ENCODE measurements at regions not wholly inside any gene's neighbourhood (a gene's known extent, or its start where the extent isn't known, plus 50 kb on each side); places are given as distances from the start of the nearest gene placed in this dataset.

GRCh38 chr5:110225949-110226348 lies 500.5 kb downstream of the TMEM232 start:
- no peak for DNase-seq
- no peaks in the 10 kb centered on the region for H3K36me3 ChIP-seq
- peaks cover 0 to 1% (median 0%) of the 10 kb centered on the region in 4 donors for H3K9me3 ChIP-seq
- H3K4me3 ChIP-seq = no peak overlapping the region
- H3K27ac ChIP-seq = no peak overlapping the region
- no peak for ATAC-seq
- 92% methylated on average over 1 of the region's 1 CpG for WGBS (ENCODE audit: insufficient coverage, low coverage, low lambda C conversion rate, missing lambda C conversion rate)
- no peaks in the 10 kb centered on the region for H3K27me3 ChIP-seq
- H3K4me1 ChIP-seq = no peaks in the 10 kb centered on the region
- no peak for TF ChIP-seq POLR2A (IDR thresholded peaks at IDR 0.05)
- intact Hi-C loops (cut with DNase I) = no loop called here

GRCh38 chr5:110239786-110240185 lies 486.7 kb downstream of the TMEM232 start:
- no peak for DNase-seq
- Histone ChIP-seq H3K27ac (no peak overlapping the region), H3K27me3 (no peaks in the 10 kb centered on the region), H3K9me3 (no peaks in the 10 kb centered on the region), H3K36me3 (no peaks in the 10 kb centered on the region), H3K4me1 (no peaks in the 10 kb centered on the region), H3K4me3 (no peak overlapping the region)
- no peak for TF ChIP-seq POLR2A (IDR thresholded peaks at IDR 0.05)
- no peak for TF ChIP-seq CTCF (IDR thresholded peaks at IDR 0.05)
- 61% methylated on average over 2 of the region's 2 CpGs for WGBS (ENCODE audit: insufficient coverage, low coverage, low lambda C conversion rate, missing lambda C conversion rate)
- no peak for ATAC-seq
- intact Hi-C loops (cut with DNase I) = no loop called here

GRCh38 chr5:110242950-110243349 lies 483.5 kb downstream of the TMEM232 start:
- TF ChIP-seq POLR2A (IDR thresholded peaks at IDR 0.05) (no peak), CTCF (IDR thresholded peaks at IDR 0.05) (no peak)
- ATAC-seq = no peak
- H3K4me3 ChIP-seq = no peak overlapping the region
- H3K36me3 ChIP-seq = no peaks in the 10 kb centered on the region
- no peaks in the 10 kb centered on the region for H3K9me3 ChIP-seq
- no peaks in the 10 kb centered on the region for H3K4me1 ChIP-seq
- DNase-seq = no peak
- H3K27me3 ChIP-seq = no peaks in the 10 kb centered on the region
- no peak overlapping the region for H3K27ac ChIP-seq
- intact Hi-C loops (cut with DNase I) = no loop called here
- WGBS (ENCODE audit: insufficient coverage, low coverage, low lambda C conversion rate, missing lambda C conversion rate) = 96% methylated on average over 4 of the region's 4 CpGs

GRCh38 chr5:110248921-110249320 lies 477.6 kb downstream of the TMEM232 start:
- Histone ChIP-seq H3K9me3 (no peaks in the 10 kb centered on the region), H3K4me1 (no peaks in the 10 kb centered on the region), H3K27ac (no peak overlapping the region), H3K27me3 (no peaks in the 10 kb centered on the region), H3K4me3 (no peak overlapping the region), H3K36me3 (no peaks in the 10 kb centered on the region)
- TF ChIP-seq CTCF (IDR thresholded peaks at IDR 0.05) (no peak), POLR2A (IDR thresholded peaks at IDR 0.05) (no peak)
- no peak for ATAC-seq
- no peak for DNase-seq
- WGBS (ENCODE audit: insufficient coverage, low coverage, low lambda C conversion rate, missing lambda C conversion rate) = 81% methylated on average over 3 of the region's 3 CpGs
- intact Hi-C loops (cut with DNase I) = no loop called here

GRCh38 chr5:110250355-110250754 lies 476.1 kb downstream of the TMEM232 start:
- Histone ChIP-seq H3K27ac (no peak overlapping the region), H3K27me3 (no peaks in the 10 kb centered on the region), H3K9me3 (no peaks in the 10 kb centered on the region), H3K4me1 (no peaks in the 10 kb centered on the region), H3K4me3 (no peak overlapping the region), H3K36me3 (no peaks in the 10 kb centered on the region)
- ATAC-seq (no peak), DNase-seq (no peak)
- TF ChIP-seq POLR2A (IDR thresholded peaks at IDR 0.05) (no peak), CTCF (IDR thresholded peaks at IDR 0.05) (no peak)
- WGBS (ENCODE audit: insufficient coverage, low coverage, low lambda C conversion rate, missing lambda C conversion rate) = 71% methylated on average over 1 of the region's 1 CpG
- intact Hi-C loops (cut with DNase I) = no loop called here
